ENCODE measurements at regions not wholly inside any gene's neighbourhood (a gene's known extent, or its start where the extent isn't known, plus 50 kb on each side); places are given as distances from the start of the nearest gene placed in this dataset.
"Not testable (repeated sequence)": the region's sequence is repeated elsewhere in the genome, so short reads cannot be mapped to it uniquely, and the experiment has no call there.

- DNase-seq: no peak
Observed at GRCh38 chr13:34176633-34177032, 358.7 kb downstream of the RFC3 start.

GRCh38 chr13:34179481-34179880, 361.5 kb downstream of the RFC3 start:
- no peak for DNase-seq

GRCh38 chr13:34179927-34180326, 362.0 kb downstream of the RFC3 start:
- no peak for DNase-seq

- DNase-seq: not testable (repeated sequence)
Observed at GRCh38 chr13:34181256-34181655, 363.3 kb downstream of the RFC3 start.

- no peak for DNase-seq
Observed at GRCh38 chr13:34189946-34190345, 372.0 kb downstream of the RFC3 start.

GRCh38 chr13:34201050-34201913, 383.3 kb downstream of the RFC3 start:
- DNase-seq: no peak

GRCh38 chr13:34207334-34207733, 389.4 kb downstream of the RFC3 start:
- no peak for DNase-seq

GRCh38 chr13:34207872-34208271, 389.9 kb downstream of the RFC3 start:
- no peak for DNase-seq

GRCh38 chr13:34208336-34208735, 390.4 kb downstream of the RFC3 start:
- no peak for DNase-seq

- no peak for DNase-seq
Observed at GRCh38 chr13:34210341-34210740, 392.4 kb downstream of the RFC3 start.

- no peak for DNase-seq
Observed at GRCh38 chr13:34214686-34215085, 396.7 kb downstream of the RFC3 start.

GRCh38 chr13:34216256-34216655, 398.3 kb downstream of the RFC3 start:
- no peak for DNase-seq

GRCh38 chr13:34217343-34218025, 399.5 kb downstream of the RFC3 start:
- DNase-seq: no peak

- DNase-seq: no peak
Observed at GRCh38 chr13:34223984-34224383, 406.0 kb downstream of the RFC3 start.

GRCh38 chr13:34224877-34225276, 406.9 kb downstream of the RFC3 start:
- no peak for DNase-seq

- no peak for DNase-seq
Observed at GRCh38 chr13:34230271-34230670, 412.3 kb downstream of the RFC3 start.

GRCh38 chr13:34241332-34241731, 423.4 kb downstream of the RFC3 start:
- DNase-seq: no peak

- no peak for DNase-seq
Observed at GRCh38 chr13:34243403-34243802, 425.5 kb downstream of the RFC3 start.

GRCh38 chr13:34246511-34246910, 428.6 kb downstream of the RFC3 start:
- no peak for DNase-seq

- DNase-seq: no peak
Observed at GRCh38 chr13:34247596-34247995, 429.6 kb downstream of the RFC3 start.

- DNase-seq: no peak
Observed at GRCh38 chr13:34249546-34250039, 431.6 kb downstream of the RFC3 start.

- no peak for DNase-seq
Observed at GRCh38 chr13:34250151-34250670, 432.3 kb downstream of the RFC3 start.

- DNase-seq: no peak
Observed at GRCh38 chr13:34254366-34254765, 436.4 kb downstream of the RFC3 start.

- DNase-seq: no peak
Observed at GRCh38 chr13:34255711-34256110, 437.8 kb downstream of the RFC3 start.
